Uterus (tissue), 3 donors: ENCODE measurements at regions not wholly inside any gene's neighbourhood (a gene's known extent, or its start where the extent isn't known, plus 50 kb on each side); places are given as distances from the start of the nearest gene placed in this dataset.

Experiments used
- DNase-seq, 2 donors: peaks; one replicate each; pipeline ENCODE4 v3.0.0-alpha.2; 2019 to 2020
- H3K27ac ChIP-seq, 2 donors: fragments of 200-600 bp; sonication (generic); 1 replicate in 1 of 2; 2 replicates in 1 of 2; pipeline ENCODE4 v1.5.1; 2016 to 2018
- H3K27me3 ChIP-seq, 2 donors: fragments of 200-600 bp; sonication (generic); one replicate each; pipeline ENCODE4 v1.5.1; 2018 to 2019; ENCODE audit warnings: control low read depth in 1 of 2
- H3K36me3 ChIP-seq, 2 donors: fragments of 200-600 bp; sonication (generic); one replicate each; pipeline ENCODE4 v1.5.1; 2019; ENCODE audit warnings: control low read depth in 1 of 2
- H3K4me1 ChIP-seq, 2 donors: fragments of 200-600 bp; sonication (generic); one replicate each; pipeline ENCODE4 v1.5.1; 2018 to 2019; ENCODE audit warnings: control low read depth in 1 of 2
- H3K4me3 ChIP-seq, 2 donors: fragments of 200-600 bp; sonication (generic); 1 replicate in 1 of 2; 2 replicates in 1 of 2; pipeline ENCODE4 v1.5.1; 2018 to 2019; ENCODE audit warnings: mild to moderate bottlenecking in 1 of 2
- H3K9me3 ChIP-seq, 2 donors: fragments of 200-600 bp; sonication (generic); one replicate each; pipeline ENCODE4 v1.5.1; 2019; ENCODE audit warnings: control low read depth in 1 of 2
- POLR2A ChIP-seq, 2 donors: fragments of 450-650 bp; IDR thresholded peaks; one replicate each; pipeline ENCODE4 v1.6.1; 2016; ENCODE audit warnings: antibody characterized with exemption in 2 of 2, mild to moderate bottlenecking in 1 of 2, moderate library complexity in 1 of 2
- intact Hi-C: fragments of 100-400 bp; cut with DNase I; formaldehyde crosslinking; loops from one replicate; pipeline ENCODE4 v1.15.1; 2023; ENCODE audit warnings: low total_unique reads
- TF ChIP-seq, protein P1 (sequence below), 4 experiments: fragments of 200-600 bp in 2 of 4; fragments of 450-650 bp in 2 of 4; sonication (generic) in 2 of 4; IDR thresholded peaks; one replicate each; pipeline ENCODE4 v1.5.1; 2016 to 2019; ENCODE audit warnings: antibody characterized with exemption in 4 of 4, mild to moderate bottlenecking in 2 of 4, moderate library complexity in 1 of 4
- donor health status: DM: yes; HTN: yes; CAD: no.

DNA sequence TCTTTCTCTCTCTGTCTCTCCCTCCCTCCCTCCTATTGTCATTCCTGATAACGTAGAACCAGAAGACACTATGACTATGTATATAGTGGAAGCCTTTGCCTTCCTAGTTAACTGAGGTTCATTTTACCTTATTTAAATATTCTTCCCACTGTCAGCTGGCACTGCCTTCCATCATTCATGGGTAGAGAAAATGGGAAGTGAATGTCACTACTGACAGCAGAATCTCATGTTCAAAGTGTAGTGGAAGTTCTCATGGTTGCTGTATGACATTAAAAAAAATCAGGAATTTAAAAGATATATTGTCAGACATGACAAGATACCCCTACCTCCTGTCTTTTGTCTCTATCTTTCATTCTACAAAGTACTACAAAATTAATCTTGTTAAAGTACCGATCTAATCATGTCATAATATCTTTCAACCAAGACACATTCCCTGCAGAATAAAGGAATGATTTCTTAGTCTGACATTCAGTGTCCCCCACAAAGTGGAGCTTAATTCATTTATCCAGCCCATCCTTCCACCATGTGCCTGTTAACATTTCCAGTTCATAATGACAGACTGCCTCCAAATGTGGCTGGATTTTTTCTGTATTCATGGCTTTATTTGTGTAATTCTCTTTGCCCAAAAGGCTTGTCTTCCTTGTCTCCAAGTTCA is 250.1 kb upstream of the CDH20 start:
- no peaks in the 10 kb centered on the region for H3K36me3 ChIP-seq
- no peak overlapping the region for H3K27ac ChIP-seq
- H3K4me1 ChIP-seq: no peaks in the 10 kb centered on the region
- no peak overlapping the region for H3K4me3 ChIP-seq
- H3K27me3 ChIP-seq: no peaks in the 10 kb centered on the region
- TF ChIP-seq POLR2A (IDR thresholded peaks at IDR 0.05): no peak
- TF ChIP-seq, protein P1, sequence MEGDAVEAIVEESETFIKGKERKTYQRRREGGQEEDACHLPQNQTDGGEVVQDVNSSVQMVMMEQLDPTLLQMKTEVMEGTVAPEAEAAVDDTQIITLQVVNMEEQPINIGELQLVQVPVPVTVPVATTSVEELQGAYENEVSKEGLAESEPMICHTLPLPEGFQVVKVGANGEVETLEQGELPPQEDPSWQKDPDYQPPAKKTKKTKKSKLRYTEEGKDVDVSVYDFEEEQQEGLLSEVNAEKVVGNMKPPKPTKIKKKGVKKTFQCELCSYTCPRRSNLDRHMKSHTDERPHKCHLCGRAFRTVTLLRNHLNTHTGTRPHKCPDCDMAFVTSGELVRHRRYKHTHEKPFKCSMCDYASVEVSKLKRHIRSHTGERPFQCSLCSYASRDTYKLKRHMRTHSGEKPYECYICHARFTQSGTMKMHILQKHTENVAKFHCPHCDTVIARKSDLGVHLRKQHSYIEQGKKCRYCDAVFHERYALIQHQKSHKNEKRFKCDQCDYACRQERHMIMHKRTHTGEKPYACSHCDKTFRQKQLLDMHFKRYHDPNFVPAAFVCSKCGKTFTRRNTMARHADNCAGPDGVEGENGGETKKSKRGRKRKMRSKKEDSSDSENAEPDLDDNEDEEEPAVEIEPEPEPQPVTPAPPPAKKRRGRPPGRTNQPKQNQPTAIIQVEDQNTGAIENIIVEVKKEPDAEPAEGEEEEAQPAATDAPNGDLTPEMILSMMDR (IDR thresholded peaks at IDR 0.05): no peak
- DNase-seq: no peak
- no peaks in the 10 kb centered on the region for H3K9me3 ChIP-seq
- intact Hi-C loops: no loop called here

GRCh38 chr18:61085036-61085435 is 248.2 kb upstream of the CDH20 start:
- H3K4me1 ChIP-seq: no peaks in the 10 kb centered on the region
- DNase-seq: no peak
- no peak overlapping the region for H3K4me3 ChIP-seq
- no peaks in the 10 kb centered on the region for H3K36me3 ChIP-seq
- TF ChIP-seq POLR2A (IDR thresholded peaks at IDR 0.05): no peak
- TF ChIP-seq, protein P1 (IDR thresholded peaks at IDR 0.05): no peak
- no peak overlapping the region for H3K27ac ChIP-seq
- H3K9me3 ChIP-seq: no peaks in the 10 kb centered on the region
- intact Hi-C loops: no loop called here
- H3K27me3 ChIP-seq: no peaks in the 10 kb centered on the region

- DNase-seq: no peak
- H3K27me3 ChIP-seq: no peaks in the 10 kb centered on the region
- H3K27ac ChIP-seq: no peak overlapping the region
- TF ChIP-seq, protein P1 (IDR thresholded peaks at IDR 0.05): no peak
- TF ChIP-seq POLR2A (IDR thresholded peaks at IDR 0.05): no peak
- no peaks in the 10 kb centered on the region for H3K9me3 ChIP-seq
- intact Hi-C loops: no loop called here
- no peaks in the 10 kb centered on the region for H3K4me1 ChIP-seq
- no peak overlapping the region for H3K4me3 ChIP-seq
- no peaks in the 10 kb centered on the region for H3K36me3 ChIP-seq
Measured at GRCh38 chr18:61085761-61086160, 247.5 kb upstream of the CDH20 start.

- no peak overlapping the region for H3K27ac ChIP-seq
- no peaks in the 10 kb centered on the region for H3K27me3 ChIP-seq
- no peak for DNase-seq
- no peaks in the 10 kb centered on the region for H3K36me3 ChIP-seq
- H3K4me1 ChIP-seq: no peaks in the 10 kb centered on the region
- TF ChIP-seq, protein P1 (IDR thresholded peaks at IDR 0.05): no peak
- no peak for TF ChIP-seq POLR2A (IDR thresholded peaks at IDR 0.05)
- no peaks in the 10 kb centered on the region for H3K9me3 ChIP-seq
- no peak overlapping the region for H3K4me3 ChIP-seq
- intact Hi-C loops: no loop called here
Measured at GRCh38 chr18:61086657-61087056, 246.6 kb upstream of the CDH20 start.

DNA sequence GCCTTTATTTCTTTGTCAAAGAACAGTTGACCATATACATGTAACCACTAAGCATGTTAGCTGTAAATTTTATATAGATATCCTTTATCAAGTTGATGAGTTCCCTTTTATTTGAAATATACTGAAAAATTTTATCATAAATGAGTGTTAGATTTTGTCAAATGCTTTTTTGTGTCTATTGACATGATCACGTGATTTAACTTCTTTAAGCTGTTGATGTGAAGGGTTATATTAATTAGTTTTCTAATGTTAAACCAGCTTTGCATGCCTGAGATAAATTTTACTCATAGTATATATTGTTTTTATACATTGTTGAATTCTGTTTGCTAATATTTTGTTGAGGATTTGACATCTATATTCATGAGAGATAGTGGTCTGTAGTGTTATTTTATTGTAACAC is 241.9 kb upstream of the CDH20 start:
- intact Hi-C loops: no loop called here
- no peak for DNase-seq

More for the DNA sequence above, 241.9 kb upstream of the CDH20 start:
- no peaks in the 10 kb centered on the region for H3K9me3 ChIP-seq
- no peaks in the 10 kb centered on the region for H3K36me3 ChIP-seq
- no peaks in the 10 kb centered on the region for H3K4me1 ChIP-seq
- TF ChIP-seq, protein P1 (IDR thresholded peaks at IDR 0.05): no peak
- TF ChIP-seq POLR2A (IDR thresholded peaks at IDR 0.05): no peak
- H3K27me3 ChIP-seq: no peaks in the 10 kb centered on the region
- no peak overlapping the region for H3K4me3 ChIP-seq
- no peak overlapping the region for H3K27ac ChIP-seq
